GM19463 (cell line): ENCODE measurements at regions not wholly inside any gene's neighbourhood (a gene's known extent, or its start where the extent isn't known, plus 50 kb on each side); places are given as distances from the start of the nearest gene placed in this dataset.

Experiments used
- ATAC-seq: cut with Tn5 transposase; IDR thresholded peaks from one replicate; pipeline ENCODE4 v1.9.1; 2021; ENCODE audit warnings: mild to moderate bottlenecking, moderate library complexity; ENCODE audit not compliant: unreplicated experiment

DNA sequence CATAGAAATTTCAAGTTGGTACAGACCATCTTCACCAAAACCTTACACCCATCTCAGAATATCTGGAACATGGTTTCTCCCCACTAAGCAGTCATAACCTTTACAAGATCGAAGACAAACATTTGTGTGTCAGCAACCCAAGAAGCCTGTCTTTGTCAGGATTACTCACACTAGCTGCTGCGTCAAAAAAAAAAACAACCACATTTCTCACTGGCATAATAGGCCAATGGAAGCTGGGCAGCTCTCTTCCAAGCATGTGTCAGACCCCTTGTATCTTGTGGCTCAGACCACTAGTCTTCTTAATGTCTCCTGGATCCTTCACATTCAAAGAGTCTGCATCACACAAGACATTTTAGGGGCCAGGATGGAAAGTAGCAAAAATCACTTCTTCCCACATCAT, 266.9 kb upstream of the IGF1R start:
- no peak for ATAC-seq

DNA sequence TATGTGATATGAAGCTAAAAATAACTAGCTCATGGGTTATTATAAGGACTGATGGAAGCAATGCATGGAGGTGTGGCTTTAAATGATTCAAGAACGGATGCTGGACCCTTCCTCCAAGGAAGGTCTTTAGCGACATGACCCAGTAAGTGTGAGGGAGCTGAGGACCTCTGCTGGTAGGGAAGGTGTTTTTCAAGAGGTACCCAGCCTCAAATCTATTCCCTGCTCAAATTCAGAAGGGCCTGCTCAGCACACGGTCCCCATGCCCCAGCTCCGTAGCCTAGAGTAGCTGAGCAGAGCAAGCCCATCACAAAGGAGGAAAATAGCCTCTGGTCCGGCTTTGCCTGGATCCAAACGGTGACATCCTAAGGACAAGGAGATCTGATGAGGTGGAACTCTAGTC, 266.2 kb upstream of the IGF1R start:
- no peak for ATAC-seq

DNA sequence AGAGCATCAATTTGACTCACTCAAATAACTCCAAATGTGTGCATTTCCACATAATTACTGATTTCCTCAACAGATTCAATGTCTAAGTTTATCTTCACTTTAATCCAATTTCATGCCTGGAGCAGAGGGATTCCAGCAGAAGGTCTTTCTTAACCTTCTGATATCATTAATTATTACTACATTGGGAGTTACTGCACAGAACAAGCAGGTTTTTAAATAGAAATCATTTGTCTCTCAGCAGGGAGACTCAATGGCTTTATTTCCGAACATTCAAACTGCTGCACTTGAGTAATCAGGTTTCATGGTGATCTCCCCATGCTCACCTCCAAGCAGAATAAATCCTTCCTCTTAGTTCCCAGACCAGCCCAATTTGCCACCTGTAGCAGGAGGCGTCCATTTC, 264.8 kb upstream of the IGF1R start:
- ATAC-seq = no peak

DNA sequence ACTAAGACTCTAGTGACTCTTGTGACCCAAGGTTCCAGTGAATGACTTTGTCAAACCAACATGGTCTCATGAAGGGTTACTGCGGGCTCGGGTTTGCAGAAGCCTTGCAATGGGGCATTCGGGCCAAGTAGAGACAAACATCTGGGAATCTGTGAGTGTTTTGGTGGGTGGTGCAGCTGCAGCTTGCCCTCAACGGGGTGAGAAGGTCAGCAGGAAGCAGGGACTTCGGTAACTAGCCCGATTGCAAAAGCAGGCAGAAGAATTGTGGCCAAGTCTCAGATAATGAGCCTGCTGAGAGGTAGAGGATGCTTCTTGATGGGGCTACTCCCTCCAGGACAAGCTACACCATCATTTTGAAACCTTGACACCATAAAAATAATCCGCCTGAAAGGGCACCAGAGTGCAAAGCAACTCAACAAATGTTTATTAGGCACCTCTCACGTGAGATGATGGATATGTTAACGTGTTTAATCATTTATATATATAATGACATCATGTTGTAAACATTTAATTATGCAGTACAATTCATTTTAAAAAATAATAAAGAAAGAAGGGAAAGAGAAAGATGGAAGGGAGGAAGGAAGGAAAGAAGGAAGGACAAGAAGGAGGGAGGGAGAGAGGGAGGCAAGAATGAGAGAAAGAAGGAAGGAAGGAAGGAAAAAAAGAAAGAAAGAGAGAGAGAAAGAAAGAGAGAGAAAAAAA, 263.9 kb upstream of the IGF1R start:
- no peak for ATAC-seq

DNA sequence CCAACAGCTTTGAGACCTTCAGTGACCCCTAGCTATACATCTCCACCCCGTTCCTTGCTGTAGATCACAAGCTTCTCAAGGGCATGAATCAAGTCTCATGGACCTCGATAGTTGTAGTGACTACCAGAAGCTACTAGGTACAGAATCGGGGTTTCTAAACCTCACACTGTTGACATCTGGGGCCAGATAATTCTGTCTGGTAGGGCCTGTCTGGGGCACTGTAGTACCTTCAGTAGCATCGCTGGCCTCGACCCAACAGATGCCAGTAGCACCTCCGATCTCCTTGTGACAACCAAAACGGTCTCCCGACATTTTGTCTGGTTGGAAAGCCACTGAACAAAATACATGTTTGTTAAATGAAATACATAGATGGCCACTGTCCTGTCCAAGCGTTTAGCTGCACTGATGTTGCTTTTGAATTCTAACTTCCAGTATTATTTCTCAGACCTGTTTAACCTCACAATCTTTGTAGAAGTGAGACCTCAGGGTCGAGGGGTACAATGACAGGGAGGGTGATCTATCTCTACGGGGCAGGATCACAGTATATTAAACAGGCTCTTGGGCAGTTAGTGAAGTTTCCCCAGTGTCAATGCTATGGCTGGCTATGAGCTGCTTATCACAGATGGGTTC, 262.5 kb upstream of the IGF1R start:
- ATAC-seq = no peak

DNA sequence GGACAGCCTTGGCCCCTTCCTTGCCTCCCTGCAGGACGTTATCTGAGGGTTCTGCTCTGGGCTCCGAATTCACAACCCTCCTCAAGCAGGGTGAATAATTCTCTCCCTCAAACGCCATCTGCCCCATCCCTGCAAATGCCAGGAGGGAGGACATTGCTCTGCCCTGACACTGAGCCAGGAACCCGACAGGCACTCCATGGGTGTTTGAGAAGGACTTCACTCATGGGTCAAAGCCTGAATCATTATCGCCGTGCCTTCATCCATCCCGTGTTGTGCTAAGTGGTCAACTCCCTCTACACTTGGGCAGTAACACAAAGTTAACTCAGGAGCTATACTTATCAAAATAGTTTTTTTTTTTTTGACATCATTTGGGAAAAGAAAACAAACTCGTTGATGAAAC, 261.8 kb upstream of the IGF1R start:
- no peak for ATAC-seq

DNA sequence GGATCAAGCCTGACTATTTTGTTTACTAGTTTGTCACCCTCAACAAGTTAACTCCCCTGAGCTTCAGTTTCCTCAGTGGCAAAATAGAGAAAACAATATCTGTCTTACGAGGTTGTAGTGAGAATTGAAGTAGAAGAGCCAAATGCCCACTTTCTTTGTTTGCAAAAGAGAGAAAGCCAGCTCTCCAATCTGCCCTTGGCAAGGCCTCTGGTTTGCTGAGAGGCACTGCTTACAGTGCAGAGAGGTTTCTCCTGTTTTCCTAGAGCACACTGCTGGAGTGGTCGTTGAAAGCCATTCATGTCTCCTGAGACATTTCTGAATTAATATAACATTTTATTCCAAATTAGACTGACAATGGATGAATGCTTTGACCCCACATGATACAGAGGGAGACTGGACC, 260.5 kb upstream of the IGF1R start:
- ATAC-seq = no peak

DNA sequence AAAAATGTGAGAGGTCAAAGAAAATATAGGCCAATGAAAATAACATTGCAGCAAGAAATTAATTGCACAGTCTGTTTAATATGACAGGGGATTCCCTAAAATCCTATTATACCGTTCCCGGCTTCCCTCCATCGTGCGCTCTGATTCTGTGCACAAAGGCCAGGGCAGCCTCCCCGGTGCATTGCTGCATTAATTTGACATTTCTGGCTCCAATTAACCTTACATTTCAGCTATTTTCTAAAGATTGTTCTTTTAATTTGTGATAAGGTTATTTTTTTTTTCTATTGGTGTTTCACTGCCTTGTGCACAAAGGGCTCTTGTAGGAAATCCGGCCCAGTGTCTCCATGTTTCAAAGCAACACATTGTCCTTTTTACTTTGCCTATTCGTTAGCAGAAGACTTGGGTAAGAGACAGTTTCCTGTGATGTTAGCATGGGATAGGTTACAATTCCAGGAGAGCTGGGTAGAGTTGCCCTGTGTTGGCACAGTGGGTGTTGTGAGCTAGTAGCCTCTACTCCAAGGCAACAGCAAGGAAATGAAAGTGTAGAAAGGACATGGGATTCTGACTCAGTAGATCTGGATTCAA, 257.3 kb upstream of the IGF1R start:
- no peak for ATAC-seq

DNA sequence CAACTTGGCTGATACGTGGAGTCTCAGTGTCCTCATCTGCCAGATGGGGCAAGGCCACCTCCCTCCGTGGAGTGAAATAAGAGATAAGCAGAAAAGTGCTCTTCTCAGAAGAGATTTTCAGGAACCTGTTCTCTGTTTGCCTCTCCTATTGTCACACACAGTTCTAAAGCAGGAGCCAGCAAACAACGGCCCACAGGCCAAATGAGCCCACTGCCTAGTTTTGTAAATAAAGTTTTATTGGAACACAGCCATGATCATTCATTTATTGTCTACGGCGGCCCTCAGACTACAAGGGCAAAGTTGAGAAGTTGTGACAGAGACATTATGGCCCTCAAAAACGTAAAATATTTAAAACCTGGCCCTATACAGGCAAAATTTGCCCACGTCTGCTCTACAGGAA, 256.8 kb upstream of the IGF1R start:
- ATAC-seq = no peak

DNA sequence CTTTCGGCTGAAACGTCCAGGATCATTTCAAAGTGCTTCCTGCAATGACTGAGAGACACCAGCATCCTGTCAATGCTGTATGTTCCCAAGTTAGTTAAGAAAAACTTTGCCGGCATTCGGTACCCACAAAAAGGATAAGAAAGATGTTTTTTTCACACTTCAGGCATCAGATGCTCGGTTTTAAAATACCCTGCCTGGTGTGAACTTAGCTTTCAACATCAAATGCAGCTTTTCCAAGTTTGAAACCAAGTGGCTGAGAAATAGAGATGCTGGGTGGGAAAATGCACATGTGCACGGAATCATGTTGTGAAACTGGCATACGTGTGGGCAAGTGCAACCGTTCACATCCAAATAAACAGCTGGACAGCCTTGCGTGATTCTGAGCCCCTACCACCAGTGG, 254.9 kb upstream of the IGF1R start:
- ATAC-seq = no peak

DNA sequence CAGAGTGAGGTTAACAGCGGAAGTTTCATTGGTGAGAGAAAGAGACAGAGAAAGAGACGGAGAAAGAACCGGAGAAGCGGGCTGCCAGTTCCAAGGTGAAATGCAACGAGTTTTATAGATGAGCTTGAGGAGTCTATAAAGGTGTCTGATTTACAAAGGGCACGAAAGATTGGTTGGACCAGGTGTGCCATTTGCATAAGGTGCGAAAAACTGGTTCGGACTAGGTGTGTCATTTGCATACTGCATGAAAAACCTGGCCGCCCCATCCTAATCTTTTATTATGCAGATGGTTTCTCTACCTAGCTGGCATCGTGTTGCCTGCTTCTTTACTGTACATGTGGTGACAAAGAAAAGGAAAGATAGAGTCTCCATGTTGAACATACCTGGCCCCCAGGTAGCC, 253.8 kb upstream of the IGF1R start:
- ATAC-seq = no peak

DNA sequence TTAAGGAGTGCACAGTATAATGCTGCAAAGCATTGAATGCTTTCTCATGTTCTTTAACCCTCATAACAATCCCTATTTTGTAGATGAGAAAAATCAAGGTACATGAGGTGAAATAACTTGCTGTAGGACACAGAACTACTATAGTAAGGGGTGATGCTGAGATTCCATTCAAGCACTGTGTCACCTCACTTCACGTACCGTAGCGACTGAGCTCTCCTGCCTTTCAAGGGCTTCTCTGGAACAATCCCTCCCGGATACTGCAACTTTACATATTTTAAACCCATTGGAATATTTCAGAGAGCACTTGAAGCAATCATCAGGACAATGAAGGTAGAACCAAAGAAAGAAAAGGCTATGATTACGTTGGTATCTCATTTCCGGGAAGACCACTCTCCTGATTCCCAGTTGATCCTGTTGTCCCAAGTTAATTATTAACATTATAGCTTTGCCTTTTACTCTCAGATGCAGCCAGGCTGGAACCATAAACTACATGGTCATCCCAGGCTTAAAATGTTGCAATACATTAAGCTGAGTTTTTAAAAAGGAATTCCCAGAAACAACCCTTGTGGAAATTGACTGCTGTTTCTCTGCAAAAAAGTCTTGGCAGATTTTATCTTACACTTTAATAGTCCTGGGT, 252.2 kb upstream of the IGF1R start:
- ATAC-seq = no peak

DNA sequence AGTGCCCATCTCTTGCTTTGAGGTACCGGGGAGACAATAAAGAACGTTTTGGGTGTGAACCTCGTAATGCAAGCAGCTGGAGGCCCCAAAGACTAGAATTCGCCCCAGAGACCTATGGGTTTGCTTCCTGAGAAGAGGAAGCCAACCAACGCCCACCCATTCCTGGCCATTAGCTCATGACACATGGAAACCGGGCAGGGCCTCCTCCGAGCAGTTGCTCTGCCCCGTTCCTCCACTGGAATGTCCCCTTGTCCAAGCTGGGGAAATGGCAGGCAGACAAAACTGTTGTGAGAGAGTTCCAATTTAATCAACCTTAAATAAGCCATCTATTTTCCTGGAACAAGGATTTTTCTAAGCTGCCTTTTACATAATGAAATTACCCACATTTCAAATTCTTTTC, 250.9 kb upstream of the IGF1R start:
- ATAC-seq = no peak

DNA sequence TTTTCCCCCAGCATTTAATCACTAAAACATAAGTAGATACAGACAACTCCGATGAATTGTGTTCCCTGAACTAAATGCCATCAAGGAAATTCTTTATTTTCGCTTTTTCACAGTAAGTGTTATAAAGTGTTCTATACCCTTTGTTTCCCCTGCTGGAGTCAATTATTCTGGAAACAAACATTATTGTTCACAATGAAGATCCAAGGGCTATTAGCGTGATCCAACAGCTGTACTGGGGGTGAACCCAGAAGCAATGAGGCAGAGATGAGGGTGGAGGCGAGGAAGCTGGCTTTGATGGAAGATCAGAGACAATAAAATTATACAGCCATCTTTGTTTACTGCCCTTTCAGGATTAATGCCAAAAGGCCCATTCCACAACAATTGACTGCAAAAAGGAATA, 250.3 kb upstream of the IGF1R start:
- no peak for ATAC-seq

DNA sequence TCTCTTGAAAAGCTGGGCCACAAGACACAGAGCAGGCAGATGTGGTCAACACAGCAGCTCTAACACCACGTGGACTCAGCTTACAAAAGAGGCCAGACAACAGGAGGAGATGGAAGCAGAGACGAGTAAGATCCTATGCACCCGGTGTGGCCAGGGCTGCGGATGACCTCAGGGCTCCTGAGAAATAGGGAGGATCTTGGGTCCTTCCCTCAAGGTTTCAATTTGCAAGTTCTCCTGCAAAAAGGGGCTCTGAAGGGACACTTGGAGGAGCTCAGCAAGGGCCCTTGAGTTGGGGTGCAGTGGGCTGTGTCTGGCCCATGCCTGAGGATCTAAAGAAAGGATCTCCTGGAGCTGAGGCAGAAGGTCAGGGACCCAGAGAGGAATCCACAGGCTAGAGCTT, 249.5 kb upstream of the IGF1R start:
- no peak for ATAC-seq

DNA sequence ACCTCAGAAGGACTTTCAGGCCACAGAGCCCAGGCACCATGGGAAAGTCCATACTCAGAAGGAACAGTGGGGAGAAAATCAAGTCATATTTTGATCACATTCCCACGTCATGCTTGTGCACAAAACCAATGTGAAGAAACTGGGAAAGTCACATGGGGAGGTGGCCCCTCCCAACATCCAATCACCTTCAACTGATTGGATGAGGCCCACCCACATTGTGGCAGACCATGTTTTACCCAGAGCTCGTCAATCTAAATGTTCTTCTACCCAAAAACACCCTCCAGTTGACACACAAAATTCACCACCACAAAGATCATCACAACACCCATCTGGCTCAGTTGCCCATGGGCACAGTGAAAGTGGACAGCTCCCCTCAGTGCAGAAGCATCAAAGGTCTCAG, 248.2 kb upstream of the IGF1R start:
- ATAC-seq = no peak

DNA sequence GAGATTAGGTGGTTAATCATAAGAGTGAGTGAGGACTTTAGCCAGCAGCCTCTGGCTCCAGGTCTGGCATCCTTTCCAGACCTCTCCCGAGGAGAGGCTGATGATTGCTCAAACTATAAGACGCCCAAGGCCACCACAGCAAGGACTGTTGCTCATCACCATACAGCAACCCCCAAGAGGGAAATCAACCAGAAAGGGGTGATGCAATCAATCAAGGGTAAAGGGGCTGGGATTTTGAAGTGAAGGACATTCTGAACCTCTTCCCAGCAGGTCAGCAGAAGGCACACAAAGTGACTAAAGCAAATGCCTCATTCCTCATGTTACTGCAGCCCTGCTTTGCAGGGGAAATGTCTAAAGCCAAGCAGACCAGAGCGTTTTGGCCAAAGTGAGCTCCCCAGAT, 247.3 kb upstream of the IGF1R start:
- no peak for ATAC-seq

DNA sequence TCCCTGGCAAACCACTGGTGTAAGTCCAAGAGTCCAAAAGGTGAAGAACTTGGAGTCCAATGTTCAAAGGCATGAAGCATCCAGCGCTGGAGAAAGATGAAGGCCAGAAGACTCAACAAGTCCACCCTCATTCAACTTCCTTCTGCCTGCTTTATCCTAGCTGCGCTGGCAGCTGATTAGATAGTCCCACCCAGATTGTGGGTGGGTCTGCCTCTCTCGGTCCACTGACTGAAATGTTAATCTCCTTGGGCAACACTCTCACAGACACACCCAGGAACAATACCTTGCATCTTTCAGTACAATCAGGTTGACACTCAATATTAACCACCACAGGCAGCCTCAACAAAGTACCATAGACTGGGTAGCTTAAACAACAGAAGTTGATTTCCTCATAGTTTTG, 245.9 kb upstream of the IGF1R start:
- ATAC-seq = no peak

DNA sequence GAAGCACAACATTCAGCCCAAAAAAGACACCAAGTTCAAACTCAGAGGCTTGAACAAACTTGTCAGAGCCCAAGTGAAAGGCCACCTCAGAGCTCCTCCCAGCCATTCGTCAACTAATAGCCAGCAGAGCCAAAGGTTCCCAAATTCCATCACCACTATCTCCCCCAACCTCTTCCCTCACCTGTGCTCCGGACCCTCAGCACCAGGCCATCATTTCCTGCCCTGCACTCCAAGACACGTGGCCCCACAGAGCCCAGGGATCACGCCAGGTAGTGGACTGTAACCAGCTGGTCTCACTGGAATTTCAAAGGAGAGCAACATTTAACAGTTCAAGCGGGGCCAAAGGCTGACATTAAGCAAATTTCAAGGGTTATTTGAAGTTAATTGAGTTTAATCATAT, 245.2 kb upstream of the IGF1R start:
- ATAC-seq = no peak

DNA sequence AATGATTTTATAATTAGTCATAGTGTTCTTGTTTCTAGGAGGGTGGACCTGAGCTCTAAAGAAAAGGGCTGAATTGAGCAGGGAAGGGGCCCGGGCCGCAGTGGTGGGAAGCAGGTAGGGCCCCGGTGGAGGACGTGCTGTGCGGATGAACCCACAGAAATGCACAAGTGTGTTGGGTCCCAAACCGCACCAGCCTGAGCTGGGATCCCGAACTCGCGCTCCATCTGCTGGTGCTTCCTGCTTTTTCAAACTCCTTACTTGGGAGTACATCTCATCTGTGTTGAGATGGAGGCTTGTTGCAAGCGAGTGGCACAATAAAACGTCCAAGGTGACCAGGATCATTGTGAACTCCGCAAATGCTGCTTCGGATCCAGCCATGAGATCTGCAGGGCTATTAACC, 244.8 kb upstream of the IGF1R start:
- no peak for ATAC-seq

DNA sequence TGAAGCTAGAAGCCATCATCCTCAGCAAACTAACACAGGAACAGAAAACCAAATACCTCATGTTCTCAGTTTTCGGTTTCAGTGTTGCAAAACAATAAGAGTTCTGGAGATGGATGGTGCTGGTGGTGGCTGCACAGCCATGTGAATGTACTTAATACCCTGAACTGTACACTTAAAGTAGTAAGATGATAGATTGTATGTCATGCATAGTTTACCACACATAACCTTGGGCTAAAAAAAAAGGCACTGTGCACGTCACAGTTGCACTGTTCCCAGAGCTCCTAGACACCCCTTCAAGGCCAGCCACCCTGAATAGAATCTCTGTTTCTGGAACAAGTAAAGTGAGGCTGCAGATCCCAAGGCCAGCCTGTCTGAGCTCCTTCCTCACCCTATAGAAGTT, 243.3 kb upstream of the IGF1R start:
- no peak for ATAC-seq

DNA sequence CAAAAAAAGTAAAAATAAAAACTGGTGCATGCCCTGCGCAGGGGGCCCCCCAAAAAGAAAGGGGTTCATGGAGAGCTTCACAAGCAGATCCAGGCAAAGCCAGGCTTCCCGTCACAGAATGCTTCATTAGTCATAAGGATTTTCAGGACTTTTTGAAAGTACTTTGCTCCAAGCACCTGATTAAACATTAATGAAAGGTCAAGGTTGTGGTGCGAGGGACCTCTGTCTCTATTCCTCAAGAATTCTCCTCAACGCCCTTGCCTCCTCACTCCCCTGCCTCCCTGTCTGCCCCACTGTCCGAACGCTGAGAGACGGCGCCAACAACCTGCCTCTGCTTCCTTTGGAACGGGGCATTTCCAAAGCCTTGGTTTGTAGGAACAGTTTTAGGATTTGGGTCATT, 240.1 kb upstream of the IGF1R start:
- ATAC-seq = no peak
